ENCODE measurements at regions not wholly inside any gene's neighbourhood (a gene's known extent, or its start where the extent isn't known, plus 50 kb on each side); places are given as distances from the start of the nearest gene placed in this dataset.

DNA sequence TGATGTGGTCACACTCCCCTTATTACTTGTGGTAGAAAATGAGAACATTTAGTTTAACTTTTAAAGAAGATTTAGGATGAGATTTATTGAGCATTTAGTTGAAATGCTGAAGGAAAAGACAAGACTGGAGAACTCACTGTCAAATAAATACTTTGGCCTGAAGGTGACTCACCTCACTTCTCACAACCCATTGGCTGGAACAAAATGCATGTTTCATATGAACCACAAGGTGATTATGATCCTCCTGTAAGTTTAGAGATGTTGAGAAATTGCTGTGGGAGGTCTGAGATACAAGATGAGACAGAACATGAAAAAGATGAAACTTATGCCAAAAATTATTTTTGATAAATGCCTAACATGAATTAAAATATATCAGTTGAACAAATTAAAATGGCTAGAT is 1004.5 kb downstream of the SOCS6 start:
- TF ChIP-seq, protein P1, sequence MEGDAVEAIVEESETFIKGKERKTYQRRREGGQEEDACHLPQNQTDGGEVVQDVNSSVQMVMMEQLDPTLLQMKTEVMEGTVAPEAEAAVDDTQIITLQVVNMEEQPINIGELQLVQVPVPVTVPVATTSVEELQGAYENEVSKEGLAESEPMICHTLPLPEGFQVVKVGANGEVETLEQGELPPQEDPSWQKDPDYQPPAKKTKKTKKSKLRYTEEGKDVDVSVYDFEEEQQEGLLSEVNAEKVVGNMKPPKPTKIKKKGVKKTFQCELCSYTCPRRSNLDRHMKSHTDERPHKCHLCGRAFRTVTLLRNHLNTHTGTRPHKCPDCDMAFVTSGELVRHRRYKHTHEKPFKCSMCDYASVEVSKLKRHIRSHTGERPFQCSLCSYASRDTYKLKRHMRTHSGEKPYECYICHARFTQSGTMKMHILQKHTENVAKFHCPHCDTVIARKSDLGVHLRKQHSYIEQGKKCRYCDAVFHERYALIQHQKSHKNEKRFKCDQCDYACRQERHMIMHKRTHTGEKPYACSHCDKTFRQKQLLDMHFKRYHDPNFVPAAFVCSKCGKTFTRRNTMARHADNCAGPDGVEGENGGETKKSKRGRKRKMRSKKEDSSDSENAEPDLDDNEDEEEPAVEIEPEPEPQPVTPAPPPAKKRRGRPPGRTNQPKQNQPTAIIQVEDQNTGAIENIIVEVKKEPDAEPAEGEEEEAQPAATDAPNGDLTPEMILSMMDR (IDR thresholded peaks at IDR 0.05; ENCODE audit: poor library complexity): no peak
- TF ChIP-seq EZH2phosphoT487 (IDR thresholded peaks at IDR 0.05; ENCODE audit: low read depth, severe bottlenecking, unreplicated experiment): no peak
